ENCODE measurements at regions not wholly inside any gene's neighbourhood (a gene's known extent, or its start where the extent isn't known, plus 50 kb on each side); places are given as distances from the start of the nearest gene placed in this dataset.

DNA sequence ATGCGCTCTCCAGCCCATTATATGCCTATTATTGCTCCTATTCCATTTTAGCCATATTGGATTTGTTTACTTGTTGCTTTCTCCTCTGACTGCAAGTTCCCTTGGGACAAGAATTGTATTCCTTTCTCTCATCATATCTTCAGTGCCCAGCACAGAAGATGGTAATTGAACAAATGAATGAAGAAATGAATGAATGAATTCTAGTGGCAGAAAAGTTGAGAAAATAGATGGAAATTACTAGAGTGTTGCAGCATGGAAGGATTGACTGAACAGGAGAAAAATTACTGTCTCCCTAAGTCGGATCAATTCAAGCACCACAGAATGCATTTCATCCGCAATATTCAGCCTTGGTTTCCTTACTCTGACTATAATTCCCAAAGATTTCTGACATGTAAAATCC, 1243.2 kb downstream of the SORCS1 start:
- no peak for FAIRE-seq
- DNase-seq (ENCODE audit: low spot score): no peak

DNA sequence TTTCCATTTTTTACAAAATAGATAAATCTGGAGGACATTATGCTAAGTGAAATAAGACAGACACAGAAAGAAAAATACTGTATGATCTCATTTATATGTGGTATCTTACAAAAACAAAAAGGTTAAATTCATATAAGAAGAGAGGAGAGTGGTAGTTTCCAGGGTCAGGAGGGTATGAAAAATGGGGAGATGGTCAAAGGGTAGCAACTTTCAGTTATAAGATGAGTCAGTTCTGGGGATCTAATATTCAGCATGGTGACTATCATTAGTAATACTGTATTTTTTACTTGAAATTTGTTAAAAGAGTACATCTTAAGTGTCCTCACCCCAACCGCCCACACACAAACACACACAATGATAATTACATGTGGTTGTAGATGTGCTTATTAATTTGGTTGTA, 1250.1 kb downstream of the SORCS1 start:
- FAIRE-seq (peak; percentile 20), DNase-seq (ENCODE audit: low spot score) (no peak)

DNA sequence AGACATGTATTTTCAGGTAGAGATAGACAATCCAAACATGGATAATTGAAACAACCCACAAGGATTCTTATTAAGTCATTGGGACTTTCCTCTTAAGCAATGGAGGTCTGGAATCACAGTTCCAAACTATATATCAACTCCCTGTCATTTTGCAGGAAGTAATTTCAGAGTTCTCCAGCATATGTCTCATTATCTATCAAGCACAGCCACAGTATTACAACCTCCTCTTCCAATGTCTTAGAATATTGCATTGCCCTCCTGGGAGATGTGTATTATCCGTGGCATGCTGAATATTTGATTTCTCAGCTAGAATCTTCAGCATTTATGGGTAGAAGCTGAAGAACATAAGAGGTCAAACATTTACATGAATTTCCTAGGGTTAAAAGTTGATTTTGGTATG, 1255.8 kb downstream of the SORCS1 start:
- DNase-seq (ENCODE audit: low spot score): no peak
- no peak for FAIRE-seq

DNA sequence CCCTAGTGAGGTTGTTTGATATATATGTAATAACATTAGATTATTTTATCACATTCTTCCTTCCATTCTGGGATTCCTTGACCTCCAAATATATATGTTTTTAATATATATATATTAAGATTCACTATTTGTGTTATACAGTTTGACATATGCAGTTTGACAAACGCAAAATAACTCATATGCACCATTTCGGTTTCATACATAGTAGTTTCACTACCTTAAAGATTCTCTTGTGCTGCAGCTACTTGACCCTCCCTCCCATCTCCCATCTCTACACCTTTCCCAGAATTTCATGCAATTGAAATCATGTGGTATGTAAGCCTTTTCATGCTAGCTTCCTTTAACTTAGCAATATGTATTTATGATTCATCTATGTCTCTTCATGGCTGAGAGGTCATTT, 1244.4 kb downstream of the SORCS3 start:
- DNase-seq (ENCODE audit: low spot score) (no peak), FAIRE-seq (no peak)

DNA sequence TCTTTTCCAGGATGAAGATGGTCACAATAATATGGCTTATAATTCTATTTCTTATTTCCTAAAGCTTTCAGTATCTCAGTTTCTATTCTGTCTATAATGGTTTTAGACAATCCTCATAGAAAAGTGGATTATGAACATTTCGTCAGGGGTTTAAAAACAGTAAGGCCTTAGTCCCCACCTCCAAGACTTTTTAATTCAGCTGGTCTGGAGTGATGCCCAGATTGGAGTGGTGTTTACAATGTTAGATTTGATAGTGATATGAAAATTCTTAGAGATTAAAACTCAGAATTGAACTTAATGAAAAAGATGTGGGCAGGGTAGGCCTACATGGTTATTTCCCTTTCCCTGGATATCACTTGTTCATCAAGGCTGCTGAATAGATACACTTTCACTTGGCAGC, 1238.3 kb downstream of the SORCS3 start:
- FAIRE-seq (no peak), DNase-seq (ENCODE audit: low spot score) (no peak)

DNA sequence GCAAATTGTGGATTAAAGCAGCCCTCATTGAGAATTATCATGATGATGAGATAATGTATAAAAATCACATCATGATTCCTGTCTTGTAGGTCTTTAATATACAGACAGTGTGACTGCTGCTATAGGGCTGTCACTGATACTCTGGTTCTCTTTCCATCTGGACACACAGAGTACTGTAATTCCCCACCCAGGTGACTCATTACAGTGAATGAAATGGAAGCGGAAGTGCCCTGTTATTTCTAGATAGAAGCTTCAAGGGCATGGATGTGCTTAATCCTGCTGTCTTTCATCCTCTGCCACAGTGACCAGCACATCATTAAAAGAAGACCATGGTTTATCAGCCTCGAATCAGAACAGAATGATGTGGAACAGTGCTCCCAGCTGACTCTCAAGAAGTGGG, 1234.0 kb downstream of the SORCS3 start:
- DNase-seq (ENCODE audit: low spot score) (no peak), FAIRE-seq (no peak)

DNA sequence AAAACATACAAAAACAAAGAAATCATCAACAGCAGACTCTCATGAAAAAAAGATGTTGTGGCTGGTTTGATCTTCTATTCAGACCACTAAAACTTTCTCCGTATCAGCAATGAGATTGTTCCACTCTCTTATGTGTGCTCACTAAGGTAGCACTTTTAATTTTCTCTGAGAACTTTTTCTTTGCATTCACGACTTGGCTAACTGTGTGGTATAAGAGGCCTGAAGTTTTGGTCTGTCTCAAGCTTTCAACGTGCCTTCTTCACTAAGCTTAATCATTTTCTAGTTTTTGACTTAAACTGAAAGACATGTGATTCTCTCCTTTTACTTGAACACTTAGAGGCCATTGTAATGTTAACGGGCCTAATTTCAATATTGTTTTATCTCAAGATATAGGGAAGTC, 1231.6 kb downstream of the SORCS3 start:
- no peak for FAIRE-seq
- no peak for DNase-seq (ENCODE audit: low spot score)

DNA sequence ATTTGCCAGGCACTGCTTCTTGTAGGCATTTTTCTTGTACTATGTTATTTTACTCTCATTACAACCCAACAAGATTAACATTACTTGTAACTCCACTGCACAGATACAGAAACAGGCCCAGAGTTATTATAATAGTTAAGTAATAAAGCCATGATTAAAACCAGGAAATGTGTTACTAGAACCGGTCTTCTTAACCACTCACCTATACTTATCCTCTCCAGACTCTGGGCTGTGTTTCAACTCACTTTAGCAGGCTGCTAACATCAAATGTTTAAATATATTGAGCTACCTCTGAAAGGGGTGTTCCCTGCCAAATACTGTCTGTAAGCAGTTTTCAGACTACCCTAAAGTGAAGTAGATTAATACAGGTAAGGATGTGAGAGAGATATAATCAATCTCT, 1227.8 kb downstream of the SORCS3 start:
- FAIRE-seq (no peak), DNase-seq (ENCODE audit: low spot score) (no peak)

DNA sequence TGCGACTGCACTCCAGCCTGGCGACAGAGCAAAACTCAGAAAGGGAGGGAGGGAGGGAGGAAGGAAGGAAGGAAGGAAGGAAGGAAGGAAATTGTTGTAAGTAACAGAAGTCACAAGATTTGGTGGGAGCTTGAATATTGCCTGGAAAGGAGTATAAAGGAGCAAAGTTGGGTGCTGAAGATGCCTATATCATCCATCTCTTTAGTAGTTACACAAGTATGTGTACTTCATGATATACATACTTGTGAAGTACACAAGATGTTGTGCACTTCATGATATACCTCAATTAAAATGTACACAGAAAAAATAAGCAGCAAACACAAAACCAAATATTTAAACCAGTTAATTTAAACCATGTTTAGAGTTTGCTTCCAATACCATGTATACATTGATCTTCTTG, 1223.8 kb downstream of the SORCS3 start:
- DNase-seq (ENCODE audit: low spot score): no peak
- no peak for FAIRE-seq

DNA sequence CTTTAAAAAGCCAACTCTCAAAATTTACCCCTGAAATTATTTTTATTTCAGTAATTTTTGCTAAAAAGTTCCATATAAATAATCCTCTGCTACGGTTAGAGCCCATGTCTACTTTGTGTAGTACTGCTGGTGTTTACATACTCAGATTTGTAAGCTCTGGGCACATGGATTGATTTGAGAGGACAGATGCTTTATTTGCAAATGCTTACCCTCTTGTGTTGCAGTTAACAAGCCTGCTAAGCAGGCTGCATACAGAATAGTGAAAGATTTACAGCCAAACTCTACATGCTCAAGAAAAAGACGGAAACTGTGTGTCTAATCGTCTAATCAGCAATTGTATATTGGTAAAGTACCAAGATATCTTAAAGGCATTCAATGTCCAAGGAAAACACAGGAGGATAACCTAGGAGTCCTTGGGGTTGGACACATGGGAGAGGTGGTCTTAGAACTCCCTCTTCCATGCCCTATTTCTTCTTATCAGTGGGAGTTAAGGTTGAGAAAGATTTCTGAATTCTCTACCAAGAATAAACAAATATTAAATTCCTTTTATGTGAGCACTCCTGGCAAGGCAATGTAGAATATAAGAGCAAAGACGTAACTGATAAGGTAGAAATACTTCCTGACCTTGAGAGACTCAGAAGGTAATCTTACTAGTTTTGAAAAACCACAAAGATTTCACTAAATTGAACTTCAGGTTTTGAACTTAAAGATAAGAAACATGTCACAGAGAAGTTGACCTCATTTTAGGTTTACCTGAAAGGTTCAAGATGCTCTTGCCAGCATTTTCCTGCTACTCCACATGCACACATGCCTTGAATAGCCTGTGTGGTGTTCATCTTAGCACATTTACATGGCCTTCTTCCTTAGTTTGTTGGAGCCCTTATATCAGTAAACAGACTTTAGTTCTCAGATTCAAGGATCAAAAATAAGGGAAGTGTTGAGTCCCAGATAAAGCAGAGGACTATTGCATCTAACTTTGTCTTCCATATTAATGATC, 1216.5 kb downstream of the SORCS3 start:
- no peak for FAIRE-seq
- no peak for DNase-seq (ENCODE audit: low spot score)

DNA sequence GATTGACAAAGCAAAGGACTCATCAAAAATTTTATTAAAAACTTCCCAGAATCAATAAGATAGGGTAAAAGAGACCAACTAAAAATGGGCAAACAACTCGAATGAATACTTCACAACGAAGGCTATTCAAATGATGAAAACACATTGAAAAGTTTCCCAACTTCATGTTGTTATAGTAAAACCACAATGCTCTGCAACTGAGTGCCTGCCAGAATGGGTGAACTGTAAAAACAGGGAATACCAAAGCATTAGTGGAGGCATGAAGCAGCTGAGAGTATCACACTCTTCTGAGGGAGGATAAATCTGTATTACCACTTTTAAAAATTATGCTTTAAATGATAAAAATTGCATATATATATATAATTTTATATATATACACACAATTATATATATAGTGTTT, 1214.7 kb downstream of the SORCS3 start:
- no peak for FAIRE-seq
- no peak for DNase-seq (ENCODE audit: low spot score)

DNA sequence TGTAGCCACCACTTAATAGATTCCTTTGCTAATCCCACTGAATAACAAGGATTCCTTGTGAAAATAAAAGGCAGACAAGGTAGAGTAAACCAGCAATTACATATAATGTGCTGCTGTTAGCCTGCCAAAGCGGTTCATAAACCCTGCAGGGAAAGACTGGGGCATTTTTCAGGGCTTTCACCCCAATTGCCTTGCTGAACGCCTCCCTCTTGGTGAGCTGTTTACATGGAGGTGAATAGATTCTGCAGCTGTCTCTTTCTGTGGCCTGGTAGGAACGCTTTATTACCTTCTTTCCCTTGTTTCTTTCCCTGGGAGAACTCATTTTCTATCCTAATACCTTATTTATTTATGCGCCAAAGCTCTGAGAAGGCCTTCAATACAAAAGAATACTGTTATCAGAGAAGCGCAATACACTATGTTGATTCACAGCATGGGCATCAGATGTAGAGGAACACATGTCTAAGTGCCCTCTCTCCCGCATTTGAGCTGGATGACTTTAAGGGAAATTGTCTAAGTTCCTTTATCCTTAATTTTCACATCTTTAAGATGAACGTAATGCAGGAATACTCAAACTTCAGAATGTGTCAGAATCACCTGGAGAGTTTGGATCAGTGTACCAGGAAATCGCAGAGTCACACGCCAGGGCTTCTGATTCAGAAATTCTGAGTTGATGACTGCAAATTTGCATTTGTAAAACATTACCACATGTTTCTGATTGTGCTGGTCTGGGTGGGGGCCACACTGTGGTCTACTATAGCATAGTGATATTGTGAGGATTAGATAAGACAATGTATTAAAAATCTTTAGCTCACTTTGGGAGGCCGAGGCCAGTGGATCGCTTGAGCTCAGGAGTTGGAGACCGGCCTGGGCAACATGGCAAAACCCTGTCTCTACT, 1203.8 kb downstream of the SORCS3 start:
- DNase-seq (ENCODE audit: low spot score): no peak

DNA sequence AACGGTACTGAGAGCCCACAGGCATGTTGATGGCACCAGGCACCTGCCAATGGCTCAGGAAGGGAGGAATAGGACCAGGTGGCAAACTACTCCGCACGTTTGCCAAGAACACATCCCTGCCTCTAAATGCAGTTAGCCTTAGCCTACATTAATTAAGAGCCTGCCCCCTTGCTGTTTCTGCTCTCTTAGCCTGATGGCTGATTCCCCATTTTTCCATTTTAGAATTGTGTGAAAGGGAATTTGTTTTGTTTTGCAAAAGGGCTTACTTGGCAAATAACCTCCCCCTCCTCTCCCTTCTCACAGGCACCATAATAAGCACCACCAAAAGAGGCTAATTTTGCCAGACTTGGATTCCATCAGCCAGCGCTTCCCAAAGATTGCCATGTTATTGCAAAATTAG, 1203.2 kb downstream of the SORCS3 start:
- no peak for DNase-seq (ENCODE audit: low spot score)
- FAIRE-seq: no peak

More for the DNA sequence above, 1203.8 kb downstream of the SORCS3 start:
- no peak for FAIRE-seq

DNA sequence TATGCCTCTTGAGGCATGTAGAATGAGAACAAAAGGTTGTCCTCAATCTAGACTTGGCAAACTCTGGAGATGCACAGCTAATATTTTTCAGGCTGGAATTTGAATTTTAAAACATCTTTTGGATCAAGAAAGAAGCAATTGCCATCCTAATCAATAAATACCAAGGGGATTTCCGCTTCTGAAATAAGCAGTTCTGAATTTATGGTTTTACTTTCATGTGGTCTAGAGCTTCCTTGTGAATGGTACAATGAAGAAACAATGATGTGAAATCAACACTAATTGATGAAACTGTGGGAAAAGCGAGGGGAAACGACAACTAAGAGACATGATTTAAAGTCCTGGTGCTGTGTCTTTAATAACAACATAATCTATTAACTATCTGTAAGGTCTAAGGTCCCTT, 1202.7 kb downstream of the SORCS3 start:
- FAIRE-seq (no peak), DNase-seq (ENCODE audit: low spot score) (no peak)

DNA sequence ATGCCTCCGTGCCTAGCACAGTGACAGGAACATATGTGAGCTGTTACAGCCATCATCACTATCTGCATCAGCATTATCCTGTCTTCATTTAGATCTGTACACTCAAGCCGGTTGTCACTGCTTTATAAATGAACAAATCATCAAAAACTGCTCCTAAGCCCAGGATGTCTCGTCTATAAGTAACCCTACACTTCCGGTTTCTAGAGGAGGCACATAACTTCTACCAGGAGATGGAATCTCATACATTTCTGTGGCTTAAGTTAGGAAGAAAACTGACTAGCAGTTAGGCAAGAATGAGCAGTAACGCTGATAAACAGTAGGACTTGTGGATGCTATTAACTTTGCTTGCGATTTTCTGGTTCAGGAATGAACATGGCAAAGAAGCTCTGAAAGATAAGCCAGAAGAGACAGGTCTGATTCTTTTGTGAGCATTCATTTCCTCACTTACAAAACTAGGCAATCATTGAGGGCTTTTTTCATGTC, 1199.2 kb downstream of the SORCS3 start:
- no peak for DNase-seq (ENCODE audit: low spot score)
- no peak for FAIRE-seq

DNA sequence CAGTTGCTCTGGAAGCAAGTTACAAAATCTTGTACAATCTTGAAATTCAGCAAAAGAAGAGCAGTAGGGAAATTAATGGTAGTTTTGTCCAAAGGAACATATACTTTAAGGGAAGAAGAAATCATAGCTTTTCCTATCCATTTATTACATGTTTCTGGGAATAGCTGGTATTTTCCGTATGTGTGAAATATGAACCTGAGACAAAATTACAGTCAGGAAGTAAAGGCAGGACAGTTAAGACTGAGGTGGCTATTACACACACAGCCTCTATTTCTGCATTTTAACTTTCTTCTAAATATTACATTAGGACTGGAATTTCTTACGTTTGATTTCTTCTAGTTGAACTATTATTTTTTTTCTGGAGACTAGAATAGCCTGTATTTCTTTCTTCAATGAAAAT, 1197.3 kb downstream of the SORCS3 start:
- DNase-seq (ENCODE audit: low spot score): no peak
- FAIRE-seq: no peak

DNA sequence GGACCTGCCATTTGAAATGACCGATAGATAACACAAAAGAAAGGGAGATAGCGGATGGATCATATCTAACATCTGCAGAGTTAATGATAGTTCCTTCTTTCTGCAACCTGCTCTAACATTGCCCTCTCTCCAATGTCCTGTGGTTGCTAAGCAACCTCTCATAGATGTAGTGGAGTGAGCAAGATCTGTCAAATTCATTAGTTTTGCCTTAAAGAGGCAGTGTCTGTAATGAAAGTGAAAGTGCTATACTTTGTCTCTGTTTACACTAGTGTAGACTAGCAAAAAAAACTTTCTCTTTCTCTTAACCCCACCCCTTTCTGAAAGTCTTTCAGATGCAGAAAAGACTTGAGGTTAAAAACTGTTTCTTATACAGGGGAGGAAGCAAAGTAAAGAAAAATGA, 1196.9 kb downstream of the SORCS3 start:
- FAIRE-seq: no peak

DNA sequence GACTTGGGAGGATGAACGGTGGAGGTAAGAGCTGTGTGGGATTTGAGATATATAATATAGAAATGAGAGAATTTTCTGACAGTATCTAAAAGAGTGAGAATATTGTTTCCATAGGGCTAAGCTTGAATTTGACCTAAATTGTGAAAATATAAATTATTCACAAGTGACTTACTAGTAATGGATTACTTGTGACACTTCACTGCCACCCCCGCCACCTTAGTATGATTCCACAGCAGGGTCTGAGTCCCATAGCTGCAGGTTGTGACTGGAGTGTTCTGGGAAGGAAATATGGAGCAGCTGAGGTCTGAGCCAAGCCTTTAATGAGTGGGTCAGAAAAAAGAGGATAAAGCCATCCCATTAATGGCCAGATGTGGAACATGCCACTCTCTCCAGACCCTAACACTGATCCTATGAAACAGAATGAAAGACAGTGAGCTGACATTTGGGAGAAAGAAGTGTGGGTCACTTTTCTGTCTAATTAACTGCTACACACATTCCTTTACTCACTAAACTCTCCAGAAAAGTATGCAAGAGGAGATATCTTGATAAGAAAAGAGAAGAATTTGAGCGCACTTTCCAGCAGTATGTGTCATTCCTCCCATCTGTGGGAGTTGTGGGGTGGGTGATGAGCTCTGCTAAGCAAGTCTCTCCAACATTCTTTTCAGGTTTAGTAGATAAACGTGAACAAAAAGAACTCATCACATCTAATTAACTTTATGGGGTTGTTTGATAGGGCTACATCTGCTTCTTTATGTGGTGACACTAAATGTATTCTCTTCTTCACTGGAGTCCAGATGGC, 1193.4 kb downstream of the SORCS3 start:
- DNase-seq (ENCODE audit: low spot score): no peak
- no peak for FAIRE-seq

More for the DNA sequence above, 1196.9 kb downstream of the SORCS3 start:
- DNase-seq (ENCODE audit: low spot score): peak; percentile 24

DNA sequence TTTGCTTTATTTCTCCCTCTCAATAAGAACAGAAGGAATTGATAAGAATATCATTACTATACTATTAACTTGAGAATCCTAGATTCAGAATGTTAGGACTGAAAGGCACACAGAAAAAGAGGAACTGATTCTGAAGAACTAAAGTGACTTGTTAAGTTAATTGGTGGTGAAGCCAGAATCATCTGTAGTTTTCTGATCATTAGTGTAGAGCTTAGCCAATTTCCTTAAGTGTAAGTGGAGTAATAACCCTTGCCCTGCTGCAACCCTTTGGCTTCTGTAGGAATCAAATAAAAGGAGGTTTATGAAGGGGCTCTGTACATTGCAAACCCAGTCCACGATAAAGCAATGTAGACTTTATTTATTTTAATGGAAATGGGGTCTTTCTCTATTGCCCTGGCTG, 1186.0 kb downstream of the SORCS3 start:
- FAIRE-seq: no peak
- DNase-seq (ENCODE audit: low spot score): no peak

DNA sequence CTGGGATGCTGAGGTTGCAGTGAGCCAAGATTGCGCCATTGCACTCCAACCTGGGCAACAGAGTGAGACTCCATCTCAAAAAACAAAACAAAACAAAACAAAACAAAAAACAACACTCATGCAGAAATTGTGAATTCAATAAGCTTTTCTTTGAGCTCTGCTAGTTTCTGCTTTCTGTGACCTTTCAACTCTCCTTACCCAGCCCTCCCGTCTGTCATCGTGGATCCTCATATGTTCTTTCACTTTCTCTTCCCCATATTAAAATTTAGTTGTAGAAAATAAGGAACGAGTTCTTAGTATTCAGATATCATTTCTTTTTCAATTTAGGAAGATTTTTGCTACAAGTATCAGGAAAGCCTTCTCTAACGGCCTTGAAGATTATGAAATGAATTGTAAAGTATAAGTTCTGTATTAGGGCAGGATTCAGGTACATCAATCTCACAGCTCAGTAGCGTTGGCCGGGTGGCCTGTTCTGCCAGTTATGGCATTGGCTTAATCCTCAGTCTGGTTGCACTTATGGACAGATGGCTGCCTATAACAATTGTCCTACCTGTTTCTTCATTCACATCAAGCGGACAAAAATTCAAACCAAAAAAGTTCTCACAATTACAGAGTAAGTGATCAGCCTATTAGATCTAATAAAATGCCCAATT, 1167.0 kb downstream of the SORCS3 start:
- no peak for FAIRE-seq
- DNase-seq (ENCODE audit: low spot score): no peak

DNA sequence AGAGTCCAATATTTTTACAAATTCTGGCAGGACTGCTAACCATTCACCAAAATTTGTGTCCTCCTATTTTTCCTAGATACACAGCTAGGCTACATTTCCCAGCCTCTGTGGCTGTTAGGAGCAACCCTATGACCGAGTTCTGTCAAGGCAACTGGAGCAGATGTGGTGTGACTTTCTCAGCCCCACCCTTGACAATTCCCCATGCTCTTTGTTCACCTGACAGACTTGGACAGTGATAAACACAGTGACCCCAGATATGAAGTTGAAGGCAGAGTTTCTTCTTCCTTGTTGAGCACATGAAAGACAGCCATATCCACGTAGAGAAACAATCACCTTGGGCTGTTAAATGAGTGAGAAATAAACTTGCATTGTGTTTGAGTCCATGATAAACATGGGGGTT, 1162.1 kb downstream of the SORCS3 start:
- DNase-seq (ENCODE audit: low spot score) (no peak), FAIRE-seq (no peak)

All from urothelium cell line (cell line).